H1 (cell line): ENCODE measurements at regions not wholly inside any gene's neighbourhood (a gene's known extent, or its start where the extent isn't known, plus 50 kb on each side); places are given as distances from the start of the nearest gene placed in this dataset.

Experiments used
- CTCF ChIA-PET: fragments of 300-600 bp; sonication (Branson Sonifier 250); formaldehyde crosslinking; loops from one replicate; lab custom pipeline; 2021; ENCODE audit not compliant: partially characterized antibody; lab: Charles Lee
- POLR2A ChIA-PET: fragments of 300-600 bp; sonication (Branson Sonifier 250); formaldehyde crosslinking; loops from one replicate; lab custom pipeline; 2021; ENCODE audit warnings: inconsistent platforms; ENCODE audit not compliant: partially characterized antibody; lab: Charles Lee
- DNase-seq, 2 experiments: peaks; one replicate each; pipeline versions ENCODE4 v3.0.0 to v3.0.0-alpha.2; 2010 to 2022; ENCODE audit warnings: low spot score in 2 of 2, low read depth in 1 of 2, mixed read lengths in 1 of 2
- FAIRE-seq: peaks from 2 replicates; lab custom pipeline; 2011; peaks lifted over from hg19 to GRCh38; lab: Jason Lieb, UNC
- H2AFZ ChIP-seq: 2 replicates; pipeline ENCODE4 v1.8.1; 2012; ENCODE audit warnings: low read length, inconsistent platforms
- H2AK5ac ChIP-seq: 2 replicates; pipeline ENCODE4 v1.6.1; 2013; ENCODE audit warnings: low read depth, low read length
- H2BK120ac ChIP-seq: replicated peaks from 2 replicates; pipeline ENCODE3; 2013; ENCODE audit warnings: low read depth, low read length, inconsistent platforms
- H2BK12ac ChIP-seq: 2 replicates; pipeline ENCODE4 v1.6.1; 2013; ENCODE audit warnings: low read depth, low read length
- H2BK15ac ChIP-seq: 2 replicates; pipeline ENCODE4 v1.6.1; 2013; ENCODE audit warnings: low read length
- H2BK20ac ChIP-seq: 2 replicates; pipeline ENCODE4 v1.6.1; 2013; ENCODE audit warnings: low read length
- H2BK5ac ChIP-seq: 2 replicates; pipeline ENCODE4 v1.6.1; 2013; ENCODE audit warnings: low read depth, low read length
- H3K14ac ChIP-seq: 2 replicates; pipeline ENCODE4 v1.6.1; 2013; ENCODE audit warnings: inconsistent platforms; ENCODE audit not compliant: insufficient read length
- H3K18ac ChIP-seq: 2 replicates; pipeline ENCODE4 v1.6.1; 2013; ENCODE audit warnings: low read length; ENCODE audit errors: extremely low read depth
- H3K23ac ChIP-seq: 2 replicates; pipeline ENCODE4 v1.6.1; 2013; ENCODE audit warnings: inconsistent platforms; ENCODE audit not compliant: insufficient read length
- H3K23me2 ChIP-seq: 2 replicates; pipeline ENCODE4 v1.6.1; 2013; ENCODE audit warnings: low read depth, low read length
- H3K27ac ChIP-seq: 2 replicates; pipeline ENCODE4 v1.6.1; 2011; ENCODE audit warnings: low read depth, low read length, inconsistent platforms
- H3K27me3 ChIP-seq, 4 experiments: replicated peaks in 1 of 4; 1 replicate in 1 of 4; 2 replicates in 3 of 4; pipeline versions ENCODE4 v1.6.1 to v1.8.1; 2011 to 2013; ENCODE audit warnings: low read length in 3 of 4, mild to moderate bottlenecking in 3 of 4, inconsistent platforms in 2 of 4, mixed read lengths in 2 of 4, moderate library complexity in 1 of 4; ENCODE audit not compliant: control insufficient read depth in 3 of 4, insufficient read depth in 3 of 4; ENCODE audit errors: extremely low read depth in 1 of 4
- H3K36me3 ChIP-seq, 4 experiments: 2 replicates each; pipeline versions ENCODE4 v1.6.1 to v1.8.1; 2011 to 2013; ENCODE audit warnings: mild to moderate bottlenecking in 4 of 4, low read length in 3 of 4, moderate library complexity in 2 of 4, control low read depth in 1 of 4, inconsistent platforms in 1 of 4; ENCODE audit not compliant: insufficient read depth in 4 of 4, control insufficient read depth in 2 of 4
- H3K4ac ChIP-seq: replicated peaks from 2 replicates; pipeline ENCODE3; 2013; ENCODE audit warnings: low read length, low read depth, mixed read lengths, inconsistent platforms; ENCODE audit not compliant: insufficient read length
- H3K4me1 ChIP-seq, 4 experiments: replicated peaks in 1 of 4; 1 replicate in 1 of 4; 2 replicates in 3 of 4; pipeline versions ENCODE4 v1.6.1 to v1.8.1; 2011 to 2013; ENCODE audit warnings: low read length in 3 of 4, inconsistent platforms in 2 of 4, mixed read lengths in 1 of 4; ENCODE audit not compliant: insufficient read depth in 4 of 4, control insufficient read depth in 3 of 4
- H3K4me2 ChIP-seq, 2 experiments: 2 replicates each; pipeline versions ENCODE4 v1.6.1 to v1.8.1; 2011 to 2013; ENCODE audit warnings: low read depth in 2 of 2, low read length in 2 of 2, control low read depth in 1 of 2, inconsistent platforms in 1 of 2, mild to moderate bottlenecking in 1 of 2; ENCODE audit not compliant: insufficient read depth in 1 of 2
- H3K4me3 ChIP-seq, 4 experiments: fragments of 200-600, 300-600 bp in 1 of 4; sonication (generic), shearing (Covaris generic), sonication (Bioruptor Twin) in 1 of 4; 2 replicates each; pipeline versions ENCODE4 v1.5.1 to v1.8.1; 2011 to 2016; ENCODE audit warnings: low read length in 4 of 4, low read depth in 3 of 4, control low read depth in 2 of 4, inconsistent platforms in 2 of 4, mild to moderate bottlenecking in 2 of 4, mixed read lengths in 1 of 4, moderate library complexity in 1 of 4; ENCODE audit not compliant: insufficient read depth in 2 of 4; ENCODE audit errors: extremely low read depth in 1 of 4
- H3K56ac ChIP-seq: replicated peaks from 2 replicates; pipeline ENCODE3; 2013; ENCODE audit warnings: low read depth, mild to moderate bottlenecking, mixed read lengths, low read length, inconsistent platforms; ENCODE audit not compliant: insufficient read length
- H3K79me1 ChIP-seq: 2 replicates; pipeline ENCODE4 v1.6.1; 2013; ENCODE audit warnings: low read depth, low read length, control low read depth
- H3K79me2 ChIP-seq, 2 experiments: 2 replicates each; pipeline versions ENCODE4 v1.6.1 to v1.8.1; 2012 to 2013; ENCODE audit warnings: low read length in 2 of 2, mild to moderate bottlenecking in 2 of 2, inconsistent platforms in 1 of 2; ENCODE audit not compliant: insufficient read depth in 2 of 2, control insufficient read depth in 1 of 2
- H3K9ac ChIP-seq, 4 experiments: replicated peaks in 1 of 4; 1 replicate in 1 of 4; 2 replicates in 3 of 4; pipeline versions ENCODE4 v1.6.1 to v1.8.1; 2011 to 2013; ENCODE audit warnings: low read depth in 3 of 4, low read length in 3 of 4, control low read depth in 2 of 4, mild to moderate bottlenecking in 2 of 4, moderate library complexity in 2 of 4, inconsistent platforms in 1 of 4; ENCODE audit errors: extremely low read depth in 1 of 4
- H3K9me3 ChIP-seq, 2 experiments: 2 replicates each; pipeline versions ENCODE4 v1.6.1 to v1.8.1; 2012 to 2013; ENCODE audit warnings: mild to moderate bottlenecking in 2 of 2, moderate library complexity in 2 of 2, control low read depth in 1 of 2, inconsistent platforms in 1 of 2, low read depth in 1 of 2, low read length in 1 of 2, mixed read lengths in 1 of 2; ENCODE audit not compliant: insufficient read depth in 2 of 2
- H4K20me1 ChIP-seq, 2 experiments: replicated peaks in 1 of 2; 2 replicates each; pipeline versions ENCODE3 to v1.8.1; 2011 to 2013; ENCODE audit warnings: inconsistent platforms in 2 of 2, low read length in 2 of 2, mild to moderate bottlenecking in 1 of 2; ENCODE audit not compliant: insufficient read depth in 2 of 2, control insufficient read depth in 1 of 2
- H4K5ac ChIP-seq: 2 replicates; pipeline ENCODE4 v1.6.1; 2013; ENCODE audit warnings: low read length, low read depth, mixed read lengths, inconsistent platforms; ENCODE audit not compliant: insufficient read length
- H4K8ac ChIP-seq: 2 replicates; pipeline ENCODE4 v1.8.0; 2013; ENCODE audit warnings: mild to moderate bottlenecking, moderate library complexity, low read length, inconsistent platforms; ENCODE audit not compliant: insufficient read depth; ENCODE audit errors: extremely low read depth
- H4K91ac ChIP-seq: replicated peaks from 2 replicates; pipeline ENCODE3; 2013; ENCODE audit warnings: low read length, mixed read lengths, inconsistent platforms; ENCODE audit not compliant: insufficient read length
- CBX5 ChIP-seq: fragments of 300-800, 300-1000 bp; sonication (generic); IDR thresholded peaks from 2 replicates; pipeline ENCODE4 v1.7.1; 2016; ENCODE audit warnings: antibody characterized with exemption, low read length, low read depth
- CREB1 ChIP-seq: IDR thresholded peaks from 2 replicates; pipeline ENCODE4 v1.6.1; 2012; ENCODE audit warnings: inconsistent platforms
- FOSL1 ChIP-seq: IDR thresholded peaks from 2 replicates; pipeline ENCODE4 v1.6.1; 2011; ENCODE audit warnings: mild to moderate bottlenecking, low read depth, low read length, moderate library complexity; ENCODE audit not compliant: insufficient read depth
- HDAC6 ChIP-seq: IDR thresholded peaks from one replicate; pipeline ENCODE4 v1.7.1; 2012; ENCODE audit warnings: low read depth, mild to moderate bottlenecking, inconsistent platforms, low read length, moderate library complexity
- JUN ChIP-seq: IDR thresholded peaks from 2 replicates; pipeline ENCODE4 v1.6.1; 2011; ENCODE audit warnings: low read depth, mild to moderate bottlenecking, improper control_type of control experiment, low read length
- PHF8 ChIP-seq: fragments of 200-600 bp; sonication (generic); conservative IDR thresholded peaks from 2 replicates; pipeline ENCODE4 v1.7.1; 2012; ENCODE audit warnings: low read depth, mild to moderate bottlenecking, inconsistent platforms, low read length, moderate library complexity
- POLR2AphosphoS5 ChIP-seq: IDR thresholded peaks from 2 replicates; pipeline ENCODE4 v1.6.1; 2011; ENCODE audit warnings: low read depth, low read length
- SIRT6 ChIP-seq: IDR thresholded peaks from one replicate; pipeline ENCODE4 v1.7.1; 2012; ENCODE audit warnings: low read length, inconsistent platforms
- SP4 ChIP-seq: IDR thresholded peaks from 2 replicates; pipeline ENCODE4 v1.6.1; 2012; ENCODE audit warnings: low read length, inconsistent platforms
- TAF1 ChIP-seq: IDR thresholded peaks from 2 replicates; pipeline ENCODE4 v1.6.1; 2011; ENCODE audit warnings: mild to moderate bottlenecking, low read depth, low read length
- WGBS, 2 experiments: shearing (Covaris generic) in 1 of 2; methylation state at CpG; one replicate each; pipeline versions ENCODE4 v1.1.6 to v1.1.7; 2013 to 2015; ENCODE audit warnings: low lambda C conversion rate in 2 of 2, mixed read lengths in 2 of 2, inconsistent platforms in 1 of 2, low coverage in 1 of 2, missing lambda C conversion rate in 1 of 2; ENCODE audit not compliant: insufficient replicate concordance in 2 of 2, insufficient coverage in 1 of 2, insufficient read length in 1 of 2; ENCODE audit errors: extremely low coverage in 1 of 2, missing lambda C conversion rate in 1 of 2; 5-methylcytosine and 5-hydroxymethylcytosine counted together
- TF ChIP-seq, protein P1 (sequence below): IDR thresholded peaks from 2 replicates; pipeline ENCODE4 v1.6.1; 2012; ENCODE audit warnings: inconsistent platforms
- TF ChIP-seq, protein P2 (sequence below): IDR thresholded peaks from 2 replicates; pipeline ENCODE4 v1.6.1; 2012; ENCODE audit warnings: low read length, inconsistent platforms

- POLR2A ChIA-PET, result no interaction called here
- Histone ChIP-seq H3K23ac (no peak overlapping the region), H3K79me2 (no peaks in the 10 kb centered on the region), H4K20me1 (no peaks in the 10 kb centered on the region), H3K36me3 (no peaks in the 10 kb centered on the region), H4K8ac (no peak overlapping the region), H2BK120ac (no peak overlapping the region), H3K4me1 (no peaks in the 10 kb centered on the region), H3K9me3 (no peaks in the 10 kb centered on the region), H2BK12ac (no peak overlapping the region), H3K4ac (no peak overlapping the region), H4K5ac (no peak overlapping the region), H3K23me2 (no peaks in the 10 kb centered on the region), H3K4me2 (no peak overlapping the region), H2BK20ac (no peak overlapping the region), H3K27me3 (no peaks in the 10 kb centered on the region), H4K91ac (no peak overlapping the region), H2AFZ (no peak overlapping the region), H3K9ac (no peak overlapping the region), H2BK15ac (no peak overlapping the region), H3K27ac (no peak overlapping the region), H3K14ac (no peak overlapping the region), H2BK5ac (no peak overlapping the region), H3K4me3 (no peak overlapping the region), H3K56ac (no peak overlapping the region), H2AK5ac (no peak overlapping the region), H3K18ac (no peak overlapping the region), H3K79me1 (no peaks in the 10 kb centered on the region)
- DNase-seq, result no peak
- WGBS, 2 experiments, result 96% methylated on average over 2 of the region's 2 CpGs; no CpG with 5 or more reads in 1 of the 2 experiments
- CTCF ChIA-PET, result interaction anchor here (1.0 kb wide), 1 partner anchor 17 kb away, joined by 3 read pairs; no protein-coding TSS in a partner anchor
- no peak for FAIRE-seq
- TF ChIP-seq, protein P1, sequence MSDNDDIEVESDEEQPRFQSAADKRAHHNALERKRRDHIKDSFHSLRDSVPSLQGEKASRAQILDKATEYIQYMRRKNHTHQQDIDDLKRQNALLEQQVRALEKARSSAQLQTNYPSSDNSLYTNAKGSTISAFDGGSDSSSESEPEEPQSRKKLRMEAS, result no peak
- no peak for TF ChIP-seq JUN
- TF ChIP-seq CREB1, result no peak
- no peak for TF ChIP-seq HDAC6
- TF ChIP-seq SP4, result no peak
- TF ChIP-seq POLR2AphosphoS5, result no peak
- no peak for TF ChIP-seq FOSL1
- TF ChIP-seq, protein P2, sequence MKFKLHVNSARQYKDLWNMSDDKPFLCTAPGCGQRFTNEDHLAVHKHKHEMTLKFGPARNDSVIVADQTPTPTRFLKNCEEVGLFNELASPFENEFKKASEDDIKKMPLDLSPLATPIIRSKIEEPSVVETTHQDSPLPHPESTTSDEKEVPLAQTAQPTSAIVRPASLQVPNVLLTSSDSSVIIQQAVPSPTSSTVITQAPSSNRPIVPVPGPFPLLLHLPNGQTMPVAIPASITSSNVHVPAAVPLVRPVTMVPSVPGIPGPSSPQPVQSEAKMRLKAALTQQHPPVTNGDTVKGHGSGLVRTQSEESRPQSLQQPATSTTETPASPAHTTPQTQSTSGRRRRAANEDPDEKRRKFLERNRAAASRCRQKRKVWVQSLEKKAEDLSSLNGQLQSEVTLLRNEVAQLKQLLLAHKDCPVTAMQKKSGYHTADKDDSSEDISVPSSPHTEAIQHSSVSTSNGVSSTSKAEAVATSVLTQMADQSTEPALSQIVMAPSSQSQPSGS, result no peak
- TF ChIP-seq CBX5, result no peak
- no peak for TF ChIP-seq PHF8
- no peak for TF ChIP-seq TAF1
- no peak for TF ChIP-seq SIRT6
Measured at GRCh38 chr1:168792592-168793125, 63.7 kb upstream of the DPT start.
